ENCODE measurements at regions not wholly inside any gene's neighbourhood (a gene's known extent, or its start where the extent isn't known, plus 50 kb on each side); places are given as distances from the start of the nearest gene placed in this dataset.

- Histone ChIP-seq H3K27ac (ENCODE audit: low read depth, low read length) (no peak overlapping the region), H3K4me2 (ENCODE audit: low read length) (no peak overlapping the region), H4K8ac (ENCODE audit: low read depth, low read length) (no peak overlapping the region), H3K36me3 (ENCODE audit: control insufficient read depth, insufficient read depth, low read length) (no peaks in the 10 kb centered on the region), H2AK5ac (ENCODE audit: low read length) (no peak overlapping the region), H3K56ac (ENCODE audit: low read length) (no peak overlapping the region), H2BK120ac (ENCODE audit: low read depth, low read length) (no peak overlapping the region), H3K4me1 (ENCODE audit: control insufficient read depth, low read depth, low read length) (no peaks in the 10 kb centered on the region), H2BK15ac (replicated peaks; ENCODE audit: low read depth) (no peak overlapping the region), H3K27me3 (ENCODE audit: insufficient read depth, low read length, poor library complexity) (no peaks in the 10 kb centered on the region), H2BK5ac (ENCODE audit: low read length) (no peak overlapping the region), H3K9ac (ENCODE audit: low read length) (no peak overlapping the region), H3K18ac (ENCODE audit: low read length) (no peak overlapping the region), H3K79me2 (ENCODE audit: control insufficient read depth, insufficient read depth, low read length) (no peaks in the 10 kb centered on the region), H3K4me3 (ENCODE audit: low read length) (no peak overlapping the region), H3K4ac (ENCODE audit: low read depth, low read length) (no peak overlapping the region), H3K23ac (ENCODE audit: low read length) (no peak overlapping the region), H3K79me1 (ENCODE audit: low read length) (no peaks in the 10 kb centered on the region), H4K5ac (ENCODE audit: low read length) (no peak overlapping the region)
- DNase-seq = no peak
- no CpG with 5 or more reads among the region's 5 CpGs for WGBS (ENCODE audit: extremely low coverage, insufficient coverage, low lambda C conversion rate)
These were observed 500.1 kb downstream of the RPS24 start for GRCh38 chr10:78533776-78534175.

DNA sequence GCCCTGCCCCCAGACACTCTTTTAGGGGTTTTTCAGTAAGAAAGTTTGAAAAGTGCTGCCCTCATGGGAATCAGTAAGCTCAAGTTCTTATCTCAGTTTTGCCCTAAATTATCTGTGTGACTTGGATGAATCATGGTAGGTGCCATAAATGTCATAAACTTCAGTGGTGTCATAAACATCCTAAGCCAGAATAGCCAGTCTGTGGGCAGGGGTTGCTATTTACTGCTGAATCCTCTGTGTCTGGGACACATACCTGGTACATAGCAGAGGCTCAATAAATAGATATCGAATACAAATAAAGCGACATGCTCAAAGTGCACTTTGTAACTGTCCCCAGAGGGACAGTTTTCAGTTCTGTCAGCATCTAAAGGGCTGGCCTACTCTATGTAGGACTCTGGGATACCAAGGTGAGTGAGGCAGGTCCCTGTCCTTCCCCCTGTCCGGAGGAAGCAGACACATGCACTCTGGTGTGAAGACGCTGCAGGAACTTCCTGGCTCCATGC is 502.1 kb downstream of the RPS24 start:
- H3K18ac ChIP-seq (ENCODE audit: low read length) = no peak overlapping the region
- H3K4ac ChIP-seq (ENCODE audit: low read depth, low read length) = no peak overlapping the region
- no peak overlapping the region for H2BK15ac ChIP-seq (replicated peaks; ENCODE audit: low read depth)
- no peak overlapping the region for H4K5ac ChIP-seq (ENCODE audit: low read length)
- H3K9ac ChIP-seq (ENCODE audit: low read length) = no peak overlapping the region
- no peak overlapping the region for H3K23ac ChIP-seq (ENCODE audit: low read length)
- H3K27ac ChIP-seq (ENCODE audit: low read depth, low read length) = no peak overlapping the region
- H3K79me2 ChIP-seq (ENCODE audit: control insufficient read depth, insufficient read depth, low read length) = no peaks in the 10 kb centered on the region
- no peak overlapping the region for H2BK120ac ChIP-seq (ENCODE audit: low read depth, low read length)
- no peak overlapping the region for H3K4me3 ChIP-seq (ENCODE audit: low read length)
- H3K36me3 ChIP-seq (ENCODE audit: control insufficient read depth, insufficient read depth, low read length) = no peaks in the 10 kb centered on the region
- DNase-seq = no peak
- no peak overlapping the region for H4K8ac ChIP-seq (ENCODE audit: low read depth, low read length)
- H3K4me2 ChIP-seq (ENCODE audit: low read length) = no peak overlapping the region
- H2AK5ac ChIP-seq (ENCODE audit: low read length) = no peak overlapping the region
- H3K27me3 ChIP-seq (ENCODE audit: insufficient read depth, low read length, poor library complexity) = no peaks in the 10 kb centered on the region
- H3K4me1 ChIP-seq (ENCODE audit: control insufficient read depth, low read depth, low read length) = no peaks in the 10 kb centered on the region
- no peaks in the 10 kb centered on the region for H3K79me1 ChIP-seq (ENCODE audit: low read length)
- no peak overlapping the region for H2BK5ac ChIP-seq (ENCODE audit: low read length)
- whole genome bisulfite sequencing (ENCODE audit: extremely low coverage, insufficient coverage, low lambda C conversion rate) = no CpG with 5 or more reads among the region's 4 CpGs
- H3K56ac ChIP-seq (ENCODE audit: low read length) = no peak overlapping the region

DNA sequence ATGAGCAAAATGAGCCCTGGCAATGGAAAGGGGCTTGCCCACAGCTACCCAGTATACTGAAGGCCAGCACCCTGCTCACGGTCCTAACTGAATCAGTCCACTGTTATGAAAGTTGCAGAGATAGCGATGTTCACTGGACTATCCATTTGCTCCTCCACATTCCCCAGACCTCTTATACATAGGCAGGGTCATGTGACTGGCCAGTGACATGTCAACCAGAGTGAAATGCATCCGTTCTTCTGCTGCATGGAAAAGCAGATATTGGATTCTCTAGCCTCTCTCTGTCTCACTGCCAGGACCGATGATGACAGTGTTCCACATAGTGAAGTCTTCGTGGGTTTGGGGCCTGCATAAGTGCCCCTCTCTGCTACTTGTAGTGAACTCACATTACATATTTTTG is 503.4 kb downstream of the RPS24 start:
- no peak overlapping the region for H3K9ac ChIP-seq (ENCODE audit: low read length)

GRCh38 chr10:78539247-78539766 is 505.6 kb downstream of the RPS24 start:
- Histone ChIP-seq H2BK15ac (replicated peaks; ENCODE audit: low read depth) (no peak overlapping the region), H3K4ac (ENCODE audit: low read depth, low read length) (no peak overlapping the region), H3K23ac (ENCODE audit: low read length) (no peak overlapping the region), H3K36me3 (ENCODE audit: control insufficient read depth, insufficient read depth, low read length) (no peaks in the 10 kb centered on the region), H3K9ac (ENCODE audit: low read length) (no peak overlapping the region), H3K27me3 (ENCODE audit: insufficient read depth, low read length, poor library complexity) (no peaks in the 10 kb centered on the region), H3K79me2 (ENCODE audit: control insufficient read depth, insufficient read depth, low read length) (no peaks in the 10 kb centered on the region), H2AK5ac (ENCODE audit: low read length) (no peak overlapping the region), H3K4me1 (ENCODE audit: control insufficient read depth, low read depth, low read length) (no peaks in the 10 kb centered on the region), H2BK5ac (ENCODE audit: low read length) (no peak overlapping the region), H3K4me2 (ENCODE audit: low read length) (no peak overlapping the region), H3K18ac (ENCODE audit: low read length) (no peak overlapping the region), H4K8ac (ENCODE audit: low read depth, low read length) (no peak overlapping the region), H3K56ac (ENCODE audit: low read length) (no peak overlapping the region), H4K5ac (ENCODE audit: low read length) (no peak overlapping the region), H3K79me1 (ENCODE audit: low read length) (no peaks in the 10 kb centered on the region), H3K4me3 (ENCODE audit: low read length) (no peak overlapping the region), H2BK120ac (ENCODE audit: low read depth, low read length) (no peak overlapping the region), H3K27ac (ENCODE audit: low read depth, low read length) (no peak overlapping the region)
- no peak for DNase-seq
- WGBS (ENCODE audit: extremely low coverage, insufficient coverage, low lambda C conversion rate) = no CpG with 5 or more reads among the region's 7 CpGs

More for the DNA sequence above, 503.4 kb downstream of the RPS24 start:
- Histone ChIP-seq H3K27ac (ENCODE audit: low read depth, low read length) (no peak overlapping the region), H4K5ac (ENCODE audit: low read length) (no peak overlapping the region), H3K4ac (ENCODE audit: low read depth, low read length) (no peak overlapping the region), H3K27me3 (ENCODE audit: insufficient read depth, low read length, poor library complexity) (no peaks in the 10 kb centered on the region), H3K23ac (ENCODE audit: low read length) (no peak overlapping the region), H3K36me3 (ENCODE audit: control insufficient read depth, insufficient read depth, low read length) (no peaks in the 10 kb centered on the region), H3K4me1 (ENCODE audit: control insufficient read depth, low read depth, low read length) (no peaks in the 10 kb centered on the region), H3K79me1 (ENCODE audit: low read length) (no peaks in the 10 kb centered on the region), H2BK15ac (replicated peaks; ENCODE audit: low read depth) (no peak overlapping the region), H2BK5ac (ENCODE audit: low read length) (no peak overlapping the region), H3K56ac (ENCODE audit: low read length) (no peak overlapping the region), H2AK5ac (ENCODE audit: low read length) (no peak overlapping the region), H4K8ac (ENCODE audit: low read depth, low read length) (no peak overlapping the region), H2BK120ac (ENCODE audit: low read depth, low read length) (no peak overlapping the region), H3K18ac (ENCODE audit: low read length) (no peak overlapping the region), H3K4me2 (ENCODE audit: low read length) (no peak overlapping the region), H3K79me2 (ENCODE audit: control insufficient read depth, insufficient read depth, low read length) (no peaks in the 10 kb centered on the region), H3K4me3 (ENCODE audit: low read length) (no peak overlapping the region)
- no peak for DNase-seq
- WGBS (ENCODE audit: extremely low coverage, insufficient coverage, low lambda C conversion rate) = no CpG with 5 or more reads among the region's 5 CpGs

DNA sequence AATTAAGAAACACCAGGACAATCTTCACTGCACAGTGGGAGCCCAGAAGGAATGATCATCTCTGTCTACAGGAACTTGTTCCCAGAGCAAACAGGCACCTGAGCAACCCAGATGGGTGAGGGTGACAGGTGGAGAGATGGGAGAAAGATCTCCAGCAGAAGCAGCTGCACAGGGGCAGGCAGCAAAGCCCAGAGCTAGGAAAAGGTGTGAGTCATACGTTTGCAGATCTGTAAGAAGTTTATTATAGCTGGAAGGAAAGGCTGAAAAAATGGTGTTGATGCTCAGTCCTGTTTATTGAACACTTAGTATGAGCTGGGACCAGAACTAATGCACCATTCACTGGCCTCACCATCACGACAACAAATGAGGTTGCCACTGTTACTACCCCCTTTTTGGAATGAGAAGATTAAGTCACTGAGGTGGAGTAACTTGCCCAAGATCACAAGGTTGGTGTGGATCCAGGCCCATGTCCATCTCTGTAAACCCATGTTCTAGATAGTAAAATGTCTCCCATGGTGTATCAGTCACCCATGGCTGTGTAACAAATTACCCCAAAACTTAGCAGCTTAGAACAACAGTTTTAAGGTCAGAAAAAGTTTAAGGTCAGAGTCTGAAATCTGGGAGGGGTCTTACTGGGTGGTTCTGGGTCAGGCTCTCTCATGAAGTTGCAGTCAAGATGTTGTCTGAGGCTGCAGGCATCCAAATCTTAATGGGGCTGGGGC is 506.9 kb downstream of the RPS24 start:
- Histone ChIP-seq H2BK120ac (ENCODE audit: low read depth, low read length) (no peak overlapping the region), H3K56ac (ENCODE audit: low read length) (no peak overlapping the region), H3K79me2 (ENCODE audit: control insufficient read depth, insufficient read depth, low read length) (no peaks in the 10 kb centered on the region), H3K4me2 (ENCODE audit: low read length) (no peak overlapping the region), H3K27ac (ENCODE audit: low read depth, low read length) (no peak overlapping the region), H3K4ac (ENCODE audit: low read depth, low read length) (no peak overlapping the region), H3K36me3 (ENCODE audit: control insufficient read depth, insufficient read depth, low read length) (no peaks in the 10 kb centered on the region), H3K79me1 (ENCODE audit: low read length) (no peaks in the 10 kb centered on the region), H2BK5ac (ENCODE audit: low read length) (no peak overlapping the region), H4K8ac (ENCODE audit: low read depth, low read length) (no peak overlapping the region), H2BK15ac (replicated peaks; ENCODE audit: low read depth) (no peak overlapping the region), H3K4me1 (ENCODE audit: control insufficient read depth, low read depth, low read length) (no peaks in the 10 kb centered on the region), H2AK5ac (ENCODE audit: low read length) (no peak overlapping the region), H3K27me3 (ENCODE audit: insufficient read depth, low read length, poor library complexity) (no peaks in the 10 kb centered on the region), H4K5ac (ENCODE audit: low read length) (no peak overlapping the region), H3K23ac (ENCODE audit: low read length) (no peak overlapping the region), H3K4me3 (ENCODE audit: low read length) (no peak overlapping the region), H3K18ac (ENCODE audit: low read length) (no peak overlapping the region), H3K9ac (ENCODE audit: low read length) (no peak overlapping the region)
- DNase-seq = no peak
- WGBS (ENCODE audit: extremely low coverage, insufficient coverage, low lambda C conversion rate) = no CpG with 5 or more reads among the region's 2 CpGs

Data from mesendoderm (in vitro differentiated cells).